HEK293 (cell line): ENCODE measurements at regions not wholly inside any gene's neighbourhood (a gene's known extent, or its start where the extent isn't known, plus 50 kb on each side); places are given as distances from the start of the nearest gene placed in this dataset.

Experiments used
- CTCF ChIA-PET: fragments of 350-600 bp; formaldehyde crosslinking; extraction: SDS; loops from one replicate; lab custom pipeline; 2021; ENCODE audit warnings: antibody characterized with exemption; lab: Yijun Ruan, JAX
- POLR2A ChIA-PET: fragments of 300-600 bp; formaldehyde crosslinking; extraction: SDS; loops from one replicate; lab custom pipeline; 2020; ENCODE audit warnings: antibody characterized with exemption, inconsistent platforms; lab: Yijun Ruan, JAX
- H3K27ac ChIP-seq: fragments of 200-500 bp; sonication (Bioruptor generic); 2 replicates; pipeline ENCODE4 v1.5.1; 2014; ENCODE audit warnings: low read depth, low read length, control low read depth, inconsistent platforms; ENCODE audit errors: extremely low read depth
- H3K36me3 ChIP-seq, 2 experiments: fragments of 200-500 bp in 1 of 2; sonication (Bioruptor generic) in 1 of 2; 1 replicate in 1 of 2; 2 replicates in 1 of 2; pipeline ENCODE4 v1.5.1; 2014 to 2017; ENCODE audit warnings: inconsistent platforms in 2 of 2, low read length in 2 of 2; ENCODE audit not compliant: control insufficient read depth in 2 of 2, insufficient read depth in 1 of 2
- H3K4me1 ChIP-seq: fragments of 200-500 bp; sonication (Bioruptor generic); 2 replicates; pipeline ENCODE4 v1.5.1; 2014; ENCODE audit warnings: mild to moderate bottlenecking, low read length, inconsistent platforms; ENCODE audit not compliant: control insufficient read depth, insufficient read depth
- H3K4me3 ChIP-seq: 2 replicates; pipeline ENCODE4 v1.5.1; 2011; ENCODE audit warnings: low read depth, mild to moderate bottlenecking, control low read depth, low read length, moderate library complexity
- H3K9me3 ChIP-seq: fragments of 200-500 bp; sonication (Bioruptor generic); 2 replicates; pipeline ENCODE4 v1.5.1; 2014; ENCODE audit warnings: low read depth, low read length, inconsistent platforms; ENCODE audit not compliant: control insufficient read depth, insufficient read depth
- EGR2 ChIP-seq: fragments of 450-650 bp; formaldehyde crosslinking; IDR thresholded peaks from 2 replicates; pipeline ENCODE4 v1.5.1; 2016; ENCODE audit warnings: low read depth, missing biosample characterization, missing genetic modification characterization
- GLIS1 ChIP-seq: fragments of 450-650 bp; formaldehyde crosslinking; IDR thresholded peaks from 2 replicates; pipeline ENCODE4 v1.5.1; 2016; ENCODE audit warnings: missing biosample characterization, missing genetic modification characterization
- KLF10 ChIP-seq: fragments of 450-650 bp; IDR thresholded peaks from 2 replicates; pipeline ENCODE4 v1.5.1; 2018; ENCODE audit warnings: missing biosample characterization, mild to moderate bottlenecking, missing genetic modification characterization
- KLF16 ChIP-seq: fragments of 450-650 bp; formaldehyde crosslinking; IDR thresholded peaks from 2 replicates; pipeline ENCODE4 v1.5.1; 2017; ENCODE audit warnings: missing biosample characterization, missing genetic modification characterization
- KLF7 ChIP-seq: fragments of 450-650 bp; formaldehyde crosslinking; IDR thresholded peaks from 2 replicates; pipeline ENCODE4 v1.5.1; 2016; ENCODE audit warnings: missing biosample characterization, missing genetic modification characterization, borderline replicate concordance
- PRDM4 ChIP-seq: fragments of 450-650 bp; formaldehyde crosslinking; IDR thresholded peaks from 2 replicates; pipeline ENCODE4 v1.5.1; 2017; ENCODE audit warnings: missing biosample characterization, missing genetic modification characterization
- RBAK ChIP-seq: fragments of 450-650 bp; formaldehyde crosslinking; IDR thresholded peaks from 2 replicates; pipeline ENCODE4 v1.5.1; 2016; ENCODE audit warnings: missing biosample characterization, missing genetic modification characterization
- ZEB2 ChIP-seq: fragments of 450-650 bp; formaldehyde crosslinking; IDR thresholded peaks from 2 replicates; pipeline ENCODE4 v1.5.1; 2016; ENCODE audit warnings: missing biosample characterization, missing genetic modification characterization
- ZIC2 ChIP-seq: fragments of 450-650 bp; formaldehyde crosslinking; IDR thresholded peaks from 2 replicates; pipeline ENCODE4 v1.5.1; 2016; ENCODE audit warnings: missing biosample characterization, missing genetic modification characterization
- ZNF121 ChIP-seq: fragments of 450-650 bp; formaldehyde crosslinking; IDR thresholded peaks from 2 replicates; pipeline ENCODE4 v1.5.1; 2016; ENCODE audit warnings: missing biosample characterization, missing genetic modification characterization
- ZNF221 ChIP-seq: fragments of 450-650 bp; formaldehyde crosslinking; IDR thresholded peaks from 2 replicates; pipeline ENCODE4 v1.5.1; 2017; ENCODE audit warnings: missing biosample characterization, missing genetic modification characterization, borderline replicate concordance
- ZNF223 ChIP-seq: fragments of 450-650 bp; formaldehyde crosslinking; IDR thresholded peaks from 2 replicates; pipeline ENCODE4 v1.5.1; 2016; ENCODE audit warnings: missing biosample characterization, missing genetic modification characterization
- ZNF239 ChIP-seq: fragments of 450-650 bp; formaldehyde crosslinking; IDR thresholded peaks from 2 replicates; pipeline ENCODE4 v1.5.1; 2016; ENCODE audit warnings: missing biosample characterization, missing genetic modification characterization
- ZNF266 ChIP-seq: fragments of 450-650 bp; formaldehyde crosslinking; IDR thresholded peaks from 2 replicates; pipeline ENCODE4 v1.5.1; 2016; ENCODE audit warnings: missing biosample characterization, missing genetic modification characterization, low read depth
- ZNF292 ChIP-seq: fragments of 450-650 bp; formaldehyde crosslinking; IDR thresholded peaks from 2 replicates; pipeline ENCODE4 v1.5.1; 2016; ENCODE audit warnings: low read depth, missing biosample characterization, missing genetic modification characterization, borderline replicate concordance
- ZNF362 ChIP-seq: fragments of 450-650 bp; formaldehyde crosslinking; IDR thresholded peaks from 2 replicates; pipeline ENCODE4 v1.5.1; 2016; ENCODE audit warnings: missing biosample characterization, missing genetic modification characterization
- ZNF37A ChIP-seq: fragments of 450-650 bp; IDR thresholded peaks from 2 replicates; pipeline ENCODE4 v1.5.1; 2018; ENCODE audit warnings: missing biosample characterization, missing genetic modification characterization
- ZNF391 ChIP-seq: fragments of 450-650 bp; formaldehyde crosslinking; IDR thresholded peaks from 2 replicates; pipeline ENCODE4 v1.5.1; 2016; ENCODE audit warnings: low read depth, missing biosample characterization, missing genetic modification characterization, borderline replicate concordance
- ZNF449 ChIP-seq: fragments of 450-650 bp; formaldehyde crosslinking; IDR thresholded peaks from 2 replicates; pipeline ENCODE4 v1.5.1; 2017; ENCODE audit warnings: missing biosample characterization, mild to moderate bottlenecking, missing genetic modification characterization, moderate library complexity
- ZNF488 ChIP-seq: fragments of 450-650 bp; formaldehyde crosslinking; IDR thresholded peaks from 2 replicates; pipeline ENCODE4 v1.5.1; 2016; ENCODE audit warnings: missing biosample characterization, missing genetic modification characterization
- ZNF529 ChIP-seq: fragments of 450-650 bp; formaldehyde crosslinking; IDR thresholded peaks from 2 replicates; pipeline ENCODE4 v1.5.1; 2017; ENCODE audit warnings: missing genetic modification characterization, missing biosample characterization; ENCODE audit not compliant: insufficient replicate concordance
- ZNF624 ChIP-seq: fragments of 450-650 bp; formaldehyde crosslinking; IDR thresholded peaks from 2 replicates; pipeline ENCODE4 v1.5.1; 2017; ENCODE audit warnings: missing biosample characterization, missing genetic modification characterization
- ZNF639 ChIP-seq: fragments of 450-650 bp; formaldehyde crosslinking; IDR thresholded peaks from 2 replicates; pipeline ENCODE4 v1.5.1; 2016; ENCODE audit warnings: missing biosample characterization, missing genetic modification characterization
- ZNF704 ChIP-seq: fragments of 450-650 bp; formaldehyde crosslinking; IDR thresholded peaks from 2 replicates; pipeline ENCODE4 v1.5.1; 2016; ENCODE audit warnings: missing biosample characterization, missing genetic modification characterization
- ZSCAN16 ChIP-seq: fragments of 450-650 bp; formaldehyde crosslinking; IDR thresholded peaks from 2 replicates; pipeline ENCODE4 v1.5.1; 2016; ENCODE audit warnings: missing biosample characterization, missing genetic modification characterization
- ZSCAN30 ChIP-seq: fragments of 450-650 bp; IDR thresholded peaks from 2 replicates; pipeline ENCODE4 v1.5.1; 2018; ENCODE audit warnings: missing biosample characterization, mild to moderate bottlenecking, missing genetic modification characterization, moderate library complexity

GRCh38 chr5:31124651-31125305, 68.7 kb upstream of the CDH6 start (continued):
- TF ChIP-seq RBAK (no peak), EGR2 (tag by site-specific recombination) (no peak), ZNF239 (tag by site-specific recombination) (no peak), ZEB2 (tag by site-specific recombination) (no peak), ZNF449 (tag by site-specific recombination) (no peak), PRDM4 (tag by site-specific recombination) (no peak), ZNF266 (tag by site-specific recombination) (no peak), GLIS1 (tag by site-specific recombination) (no peak), KLF7 (no peak), ZNF223 (tag by site-specific recombination) (no peak)
- TF ChIP-seq, all 188 proteins: peak for 0

- Histone ChIP-seq H3K27ac (no peak overlapping the region), H3K9me3 (no peaks in the 10 kb centered on the region), H3K4me3 (no peak overlapping the region), H3K4me1 (no peaks in the 10 kb centered on the region), H3K36me3 (no peaks in the 10 kb centered on the region)
- ChIA-PET CTCF (no interaction called here), POLR2A (no interaction called here)
- no peak for TF ChIP-seq ZNF488 (tag by site-specific recombination)
- TF ChIP-seq ZSCAN30 (tag by site-specific recombination) = no peak
- TF ChIP-seq ZNF624 (tag by site-specific recombination) = no peak
- TF ChIP-seq ZNF639 = no peak
- no peak for TF ChIP-seq ZNF121 (tag by site-specific recombination)
- no peak for TF ChIP-seq KLF10 (tag by site-specific recombination)
- TF ChIP-seq ZNF704 (tag by site-specific recombination) = no peak
- no peak for TF ChIP-seq ZNF529 (tag by site-specific recombination)
- TF ChIP-seq ZSCAN16 (tag by site-specific recombination) = no peak
- TF ChIP-seq ZIC2 (tag by site-specific recombination) = no peak
- no peak for TF ChIP-seq ZNF37A (tag by site-specific recombination)
- TF ChIP-seq ZNF221 = no peak
- TF ChIP-seq ZNF292 (tag by site-specific recombination) = no peak
- TF ChIP-seq ZNF391 (tag by site-specific recombination) = no peak
- no peak for TF ChIP-seq ZNF362 (tag by site-specific recombination)
- no peak for TF ChIP-seq KLF16 (tag by site-specific recombination)
Observed at GRCh38 chr5:31124026-31124425, 69.5 kb upstream of the CDH6 start.
